HG03045 (cell line): ENCODE measurements at regions not wholly inside any gene's neighbourhood (a gene's known extent, or its start where the extent isn't known, plus 50 kb on each side); places are given as distances from the start of the nearest gene placed in this dataset.

Source experiments
- ATAC-seq: cut with Tn5 transposase; IDR thresholded peaks from one replicate; pipeline ENCODE4 v1.9.1; 2021; ENCODE audit warnings: mild to moderate bottlenecking, moderate library complexity; ENCODE audit not compliant: unreplicated experiment

DNA sequence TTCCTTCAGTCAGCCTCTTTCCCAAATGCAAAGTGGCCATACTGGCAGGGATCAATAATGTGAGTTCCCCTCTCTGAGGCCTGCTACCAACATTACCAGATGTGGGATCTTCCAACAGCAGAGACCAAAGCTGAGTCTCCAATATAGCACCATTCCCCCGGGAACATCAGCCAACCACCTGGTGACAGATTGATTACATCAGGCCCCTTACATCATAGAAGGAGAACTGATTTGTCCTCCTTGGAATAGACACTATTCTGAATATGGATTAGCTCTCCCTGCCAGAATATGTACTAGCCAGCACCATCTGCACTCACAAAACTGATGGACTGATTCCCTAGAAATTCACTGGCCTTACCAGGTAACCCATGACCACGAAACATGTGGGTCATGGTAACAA is 61.9 kb upstream of the CARMIL1 start:
- ATAC-seq, result no peak

- no peak for ATAC-seq
Measured at GRCh38 chr6:25217829-25218228, 61.3 kb upstream of the CARMIL1 start.

- ATAC-seq, result no peak
Measured at GRCh38 chr6:25218346-25218745, 60.8 kb upstream of the CARMIL1 start.

- no peak for ATAC-seq
Measured at GRCh38 chr6:25219216-25219916, 59.8 kb upstream of the CARMIL1 start.

- ATAC-seq, result no peak
Measured at GRCh38 chr6:25219917-25220278, 59.3 kb upstream of the CARMIL1 start.

DNA sequence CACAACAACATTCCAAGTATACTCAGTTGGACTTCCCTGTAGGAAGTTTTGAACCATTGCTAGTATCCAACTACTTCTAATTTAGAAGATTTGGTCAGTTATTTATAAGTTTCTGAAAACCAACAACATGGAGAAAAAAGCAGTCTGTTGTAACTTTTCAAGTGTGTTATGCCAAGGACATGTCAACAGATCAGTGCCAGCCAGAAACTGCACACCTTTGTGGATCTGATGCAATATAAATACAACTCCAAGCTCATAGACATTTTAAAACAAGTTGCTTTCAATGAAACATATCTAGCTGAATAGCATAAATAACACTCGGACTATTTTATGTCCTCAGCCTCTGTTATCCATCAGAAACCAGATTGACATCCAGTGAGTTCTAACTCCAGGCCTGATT is 58.3 kb upstream of the CARMIL1 start:
- no peak for ATAC-seq

DNA sequence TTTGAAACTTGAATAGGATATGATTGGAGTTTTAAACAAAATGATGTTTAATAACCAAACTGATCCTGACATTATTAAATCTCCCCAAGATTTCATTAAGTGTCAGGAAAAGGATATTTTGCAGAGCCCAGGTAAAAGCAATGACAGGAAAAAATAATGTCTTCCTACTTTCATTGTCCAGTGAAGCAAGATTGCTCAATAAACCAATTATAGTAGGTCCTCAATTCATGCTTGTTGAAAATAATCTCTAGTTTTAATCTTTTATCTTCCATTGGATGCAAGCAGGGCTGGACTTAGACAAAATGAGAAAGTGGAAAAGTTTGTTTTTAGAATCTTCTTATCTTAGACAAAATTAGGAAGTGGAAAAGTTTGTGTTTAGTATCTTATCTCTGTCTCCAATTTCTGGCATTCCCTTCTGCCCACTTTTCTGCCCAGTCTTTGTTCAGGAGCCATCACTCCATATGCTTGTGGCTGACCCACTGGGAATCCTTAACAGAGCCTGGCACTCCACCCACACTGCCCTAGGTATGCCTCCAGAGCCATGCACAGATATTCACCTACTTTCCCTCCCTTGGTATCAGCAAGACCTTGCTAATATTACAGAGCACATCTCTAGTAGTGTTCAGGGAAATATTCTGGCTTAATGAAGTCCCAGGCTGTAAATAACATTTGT is 57.0 kb upstream of the CARMIL1 start:
- no peak for ATAC-seq

DNA sequence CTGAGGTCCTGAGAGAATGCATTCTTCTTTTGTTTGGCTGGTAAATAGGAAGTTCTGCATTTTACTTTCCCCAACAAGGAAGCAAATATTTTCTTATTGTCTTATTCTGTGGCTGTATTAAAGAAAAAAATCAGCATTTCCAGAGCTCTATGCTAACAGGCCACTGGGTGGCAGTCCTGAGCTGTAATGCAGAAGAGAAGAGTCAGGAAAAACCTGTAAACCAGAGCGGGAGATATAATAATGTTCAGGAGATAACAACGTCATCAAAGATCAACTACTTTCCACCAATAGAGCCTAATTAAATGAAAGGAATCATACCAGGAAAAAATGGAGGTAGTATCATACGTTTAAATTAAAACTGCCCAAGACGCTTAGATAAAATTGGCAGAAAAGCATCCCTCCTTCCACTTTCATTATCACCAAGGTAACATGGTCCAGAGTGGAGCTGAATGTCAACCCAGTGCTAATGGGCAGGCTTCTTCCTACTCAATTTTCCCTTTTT is 55.6 kb upstream of the CARMIL1 start:
- ATAC-seq, result no peak

DNA sequence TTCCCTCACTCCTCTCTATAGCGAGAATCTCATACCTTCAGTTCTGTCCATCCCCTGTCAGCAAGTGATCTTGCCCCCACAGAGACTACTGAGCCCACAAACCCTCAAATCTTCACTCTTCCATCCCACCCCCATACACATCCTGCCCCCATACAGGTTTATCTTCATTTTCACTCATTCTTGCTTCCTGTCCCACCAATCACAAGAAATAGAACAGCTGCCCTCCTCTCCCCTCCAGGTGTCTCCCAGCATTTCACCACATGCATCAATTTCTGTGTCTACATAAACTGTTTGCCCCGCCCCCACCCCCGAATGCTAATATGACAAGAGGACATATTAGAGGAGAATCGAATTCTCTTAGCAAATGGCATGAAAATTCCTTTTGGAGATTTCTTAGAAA is 54.9 kb upstream of the CARMIL1 start:
- no peak for ATAC-seq

DNA sequence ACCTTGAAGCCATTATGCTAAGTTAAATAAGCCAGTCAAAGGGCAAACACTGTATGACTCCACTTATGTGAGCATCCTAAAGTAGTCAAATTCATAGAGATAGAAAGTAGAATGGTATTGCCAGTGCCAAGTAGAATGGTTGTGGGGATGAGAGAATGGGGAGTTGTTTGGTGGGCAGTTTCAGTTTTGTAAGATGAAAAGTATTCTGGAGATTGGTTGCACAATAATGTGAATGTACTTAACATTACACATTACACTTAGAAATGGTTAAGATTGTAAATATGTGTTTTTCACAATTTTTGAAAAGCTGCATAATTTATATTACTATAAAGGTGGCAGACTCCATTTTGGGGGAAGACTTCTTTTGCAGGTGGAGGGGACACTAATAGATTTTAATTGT is 51.3 kb upstream of the CARMIL1 start:
- no peak for ATAC-seq
